Head of caudate nucleus (tissue), 42 donors: ENCODE measurements at regions not wholly inside any gene's neighbourhood (a gene's known extent, or its start where the extent isn't known, plus 50 kb on each side); places are given as distances from the start of the nearest gene placed in this dataset.

Experiments
- DNase-seq, 42 donors: peaks; one replicate each; pipeline versions ENCODE4 v3.0.0 to v3.0.0-alpha.2; 2020 to 2021; ENCODE audit warnings: mixed read lengths in 7 of 42
- intact Hi-C: fragments of 100-400 bp; cut with DNase I; formaldehyde crosslinking; loops from one replicate; pipeline ENCODE4 v1.15.0; 2022

- intact Hi-C loops, result no loop called here
- DNase-seq, result peak in 1 of 42 donors; percentile 5
These were observed 80.1 kb upstream of the TP53I11 start for GRCh38 chr11:45030778-45031177.

- peak in 1 of 42 donors; percentile 4 for DNase-seq
- intact Hi-C loops, result no loop called here
These were observed 81.3 kb upstream of the TP53I11 start for GRCh38 chr11:45031912-45032519.

- intact Hi-C loops, result no loop called here
- DNase-seq, result peak in 1 of 42 donors; percentile 1
These were observed 84.7 kb upstream of the TP53I11 start for GRCh38 chr11:45035413-45035812.

GRCh38 chr11:45036010-45036409, 85.3 kb upstream of the TP53I11 start:
- intact Hi-C loops, result no loop called here
- peak in 2 of 42 donors; percentile 4 to 21 for DNase-seq

GRCh38 chr11:45036733-45037132, 86.0 kb upstream of the TP53I11 start:
- intact Hi-C loops, result no loop called here
- DNase-seq, result peak in 2 of 42 donors; percentile 9 to 15

- peak in 2 of 42 donors; percentile 3 to 20 for DNase-seq
- intact Hi-C loops, result no loop called here
These were observed 86.8 kb upstream of the TP53I11 start for GRCh38 chr11:45037434-45038005.

GRCh38 chr11:45038923-45039322, 88.2 kb upstream of the TP53I11 start:
- no peak for DNase-seq
- intact Hi-C loops, result no loop called here

GRCh38 chr11:45041596-45041995, 90.9 kb upstream of the TP53I11 start:
- DNase-seq, result peak in 1 of 42 donors; percentile 13
- intact Hi-C loops, result no loop called here

GRCh38 chr11:45042560-45042959, 91.9 kb upstream of the TP53I11 start:
- peak in 4 of 42 donors; percentile 12 to 49 (median 24) for DNase-seq
- intact Hi-C loops, result no loop called here

GRCh38 chr11:45043755-45044475, 93.2 kb upstream of the TP53I11 start:
- no peak for DNase-seq
- intact Hi-C loops, result no loop called here

- DNase-seq, result peak; percentile 29 to 91 (median 66)
- intact Hi-C loops, result no loop called here
These were observed 95.2 kb upstream of the TP53I11 start for GRCh38 chr11:45045683-45046471.

- intact Hi-C loops, result no loop called here
- DNase-seq, result no peak
These were observed 97.7 kb upstream of the TP53I11 start for GRCh38 chr11:45048313-45048841.

GRCh38 chr11:45048870-45049691, 97.4 kb upstream of the PRDM11 start:
- peak in 8 of 42 donors; percentile 5 to 62 (median 22) for DNase-seq
- intact Hi-C loops, result no loop called here

- DNase-seq, result no peak
- intact Hi-C loops, result no loop called here
These were observed 96.3 kb upstream of the PRDM11 start for GRCh38 chr11:45050111-45050510.

- no peak for DNase-seq
- intact Hi-C loops, result no loop called here
These were observed 94.8 kb upstream of the PRDM11 start for GRCh38 chr11:45051621-45052020.

- intact Hi-C loops, result no loop called here
- no peak for DNase-seq
These were observed 94.1 kb upstream of the PRDM11 start for GRCh38 chr11:45052361-45052760.

GRCh38 chr11:45053736-45054446, 92.5 kb upstream of the PRDM11 start:
- intact Hi-C loops, result no loop called here
- DNase-seq, result no peak

GRCh38 chr11:45054956-45055355, 91.5 kb upstream of the PRDM11 start:
- no peak for DNase-seq
- intact Hi-C loops, result no loop called here
